Activated CD8-positive, alpha-beta T cell treated with anti-CD3 and anti-CD28 coated beads for 36 hours (primary cell): ENCODE measurements at regions not wholly inside any gene's neighbourhood (a gene's known extent, or its start where the extent isn't known, plus 50 kb on each side); places are given as distances from the start of the nearest gene placed in this dataset.
"Not testable (repeated sequence)": the region's sequence is repeated elsewhere in the genome, so short reads cannot be mapped to it uniquely, and the experiment has no call there.

Experiments used
- ATAC-seq: fragments of 200-7000 bp; cut with Tn5 transposase; one replicate; pipeline ENCODE4 v1.10.0; 2021; ENCODE audit warnings: mild to moderate bottlenecking, moderate library complexity
- CTCF ChIA-PET: fragments of 350-600 bp; sonication (Branson Sonifier 250); formaldehyde crosslinking; loops from one replicate; lab custom pipeline; 2021; ENCODE audit warnings: antibody characterized with exemption; lab: Charles Lee
- POLR2A ChIA-PET: fragments of 350-600 bp; sonication (Branson Sonifier 250); formaldehyde crosslinking; loops from one replicate; lab custom pipeline; 2021; ENCODE audit warnings: antibody characterized with exemption; lab: Charles Lee
- DNase-seq: peaks from one replicate; pipeline ENCODE4 v3.0.0-alpha.2; 2020
- H3K27ac Mint-ChIP-seq: one replicate; pipeline ENCODE4 v1.8.0; 2021; ENCODE audit warnings: mild to moderate bottlenecking, mixed read lengths
- H3K27me3 Mint-ChIP-seq: one replicate; pipeline ENCODE4 v1.8.0; 2021; ENCODE audit warnings: mixed read lengths
- H3K36me3 Mint-ChIP-seq: one replicate; pipeline ENCODE4 v1.8.0; 2021; ENCODE audit warnings: low read depth, mixed read lengths
- H3K4me1 Mint-ChIP-seq: one replicate; pipeline ENCODE4 v1.8.0; 2021; ENCODE audit warnings: low read depth, mixed read lengths
- H3K4me3 Mint-ChIP-seq: one replicate; pipeline ENCODE4 v1.8.0; 2021; ENCODE audit warnings: mild to moderate bottlenecking, moderate library complexity, mixed read lengths
- H3K9me3 Mint-ChIP-seq: one replicate; pipeline ENCODE4 v1.8.0; 2021; ENCODE audit warnings: mixed read lengths
- intact Hi-C: fragments of 100-400 bp; cut with micrococcal nuclease; formaldehyde crosslinking; loops from one replicate; pipeline ENCODE4 v1.10.0; 2022
- TF ChIP-seq, protein P1 (sequence below): fragments of 200-600 bp; IDR thresholded peaks from one replicate; pipeline ENCODE4 v1.8.0; 2022; ENCODE audit warnings: antibody characterized with exemption, mild to moderate bottlenecking

DNA sequence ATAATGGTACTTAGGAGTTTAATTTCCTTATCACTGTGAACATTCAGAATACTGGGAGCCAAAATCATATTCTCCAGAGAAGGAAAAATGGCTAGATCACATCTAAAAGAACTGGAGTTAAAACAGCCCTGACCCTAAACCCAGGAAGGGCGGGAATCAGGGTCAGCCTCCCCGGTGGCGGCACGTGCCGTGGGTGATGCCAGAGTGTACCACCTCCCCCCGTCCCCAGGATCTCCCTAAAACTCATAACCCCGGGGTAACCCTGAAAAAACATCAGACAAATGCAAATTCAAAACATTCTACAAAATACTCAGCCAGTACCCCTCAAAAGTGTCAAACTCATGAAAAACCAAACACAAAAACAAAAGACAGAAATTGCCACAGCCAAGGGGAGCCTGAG is 148.3 kb downstream of the DLL1 start:
- ATAC-seq (no peak), DNase-seq (no peak)
- TF ChIP-seq, protein P1, sequence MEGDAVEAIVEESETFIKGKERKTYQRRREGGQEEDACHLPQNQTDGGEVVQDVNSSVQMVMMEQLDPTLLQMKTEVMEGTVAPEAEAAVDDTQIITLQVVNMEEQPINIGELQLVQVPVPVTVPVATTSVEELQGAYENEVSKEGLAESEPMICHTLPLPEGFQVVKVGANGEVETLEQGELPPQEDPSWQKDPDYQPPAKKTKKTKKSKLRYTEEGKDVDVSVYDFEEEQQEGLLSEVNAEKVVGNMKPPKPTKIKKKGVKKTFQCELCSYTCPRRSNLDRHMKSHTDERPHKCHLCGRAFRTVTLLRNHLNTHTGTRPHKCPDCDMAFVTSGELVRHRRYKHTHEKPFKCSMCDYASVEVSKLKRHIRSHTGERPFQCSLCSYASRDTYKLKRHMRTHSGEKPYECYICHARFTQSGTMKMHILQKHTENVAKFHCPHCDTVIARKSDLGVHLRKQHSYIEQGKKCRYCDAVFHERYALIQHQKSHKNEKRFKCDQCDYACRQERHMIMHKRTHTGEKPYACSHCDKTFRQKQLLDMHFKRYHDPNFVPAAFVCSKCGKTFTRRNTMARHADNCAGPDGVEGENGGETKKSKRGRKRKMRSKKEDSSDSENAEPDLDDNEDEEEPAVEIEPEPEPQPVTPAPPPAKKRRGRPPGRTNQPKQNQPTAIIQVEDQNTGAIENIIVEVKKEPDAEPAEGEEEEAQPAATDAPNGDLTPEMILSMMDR = no peak
- ChIA-PET POLR2A (no interaction called here), CTCF (no interaction called here)
- H3K27ac Mint-ChIP-seq = no peak overlapping the region
- peaks cover 20% of the 10 kb centered on the region for H3K9me3 Mint-ChIP-seq
- H3K4me3 Mint-ChIP-seq = no peak overlapping the region
- peaks cover 26% of the 10 kb centered on the region for H3K4me1 Mint-ChIP-seq
- intact Hi-C loops = no loop called here
- H3K27me3 Mint-ChIP-seq = no peaks in the 10 kb centered on the region
- peaks cover 13% of the 10 kb centered on the region for H3K36me3 Mint-ChIP-seq

- intact Hi-C loops, H3K4me3 Mint-ChIP-seq, POLR2A ChIA-PET, ATAC-seq, DNase-seq, H3K27ac Mint-ChIP-seq, CTCF ChIA-PET, H3K27me3 Mint-ChIP-seq: not testable (repeated sequence)
- H3K9me3 Mint-ChIP-seq = peaks cover 20% of the 10 kb centered on the region
- peaks cover 13% of the 10 kb centered on the region for H3K36me3 Mint-ChIP-seq
- H3K4me1 Mint-ChIP-seq = peaks cover 15% of the 10 kb centered on the region
Measured at GRCh38 chr6:170141061-170141460, 149.8 kb downstream of the DLL1 start.

GRCh38 chr6:170140129-170140528 is 150.7 kb downstream of the DLL1 start:
- ATAC-seq = no peak
- Mint-ChIP-seq H3K27ac (no peak overlapping the region), H3K4me3 (no peak overlapping the region), H3K4me1 (peaks cover 8% of the 10 kb centered on the region), H3K27me3 (no peaks in the 10 kb centered on the region), H3K9me3 (peaks cover 14% of the 10 kb centered on the region), H3K36me3 (peaks cover 10% of the 10 kb centered on the region)
- TF ChIP-seq, protein P1 = no peak
- DNase-seq = no peak
- ChIA-PET CTCF (no interaction called here), POLR2A (no interaction called here)
- intact Hi-C loops = no loop called here

- DNase-seq (no peak), ATAC-seq (no peak)
- intact Hi-C loops = no loop called here
- H3K27ac Mint-ChIP-seq = no peak overlapping the region
- POLR2A ChIA-PET = no interaction called here
- CTCF ChIA-PET = no interaction called here
- TF ChIP-seq, protein P1 = no peak
- H3K4me1 Mint-ChIP-seq = peaks cover 2% of the 10 kb centered on the region
- peaks cover 9% of the 10 kb centered on the region for H3K9me3 Mint-ChIP-seq
- peaks cover 5% of the 10 kb centered on the region for H3K36me3 Mint-ChIP-seq
- no peaks in the 10 kb centered on the region for H3K27me3 Mint-ChIP-seq
- H3K4me3 Mint-ChIP-seq = no peak overlapping the region
Measured at GRCh38 chr6:170139531-170139930, 151.3 kb downstream of the DLL1 start.

DNA sequence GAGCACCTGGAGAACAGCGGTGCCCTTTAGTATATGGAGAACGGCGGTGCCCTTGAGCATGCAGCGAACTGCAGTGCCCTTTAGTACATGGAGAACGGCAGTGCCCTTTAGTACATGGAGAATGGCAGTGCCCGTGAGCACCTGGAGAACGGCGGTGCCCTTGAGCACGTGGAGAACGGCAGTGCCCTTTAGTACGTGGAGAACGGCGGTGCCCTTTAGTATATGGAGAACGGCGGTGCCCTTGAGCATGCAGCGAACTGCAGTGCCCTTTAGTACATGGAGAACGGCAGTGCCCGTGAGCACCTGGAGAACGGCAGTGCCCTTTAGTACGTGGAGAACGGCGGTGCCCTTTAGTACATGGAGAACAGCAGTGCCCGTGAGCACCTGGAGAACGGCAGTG is 151.8 kb downstream of the DLL1 start:
- intact Hi-C loops, H3K9me3 Mint-ChIP-seq, POLR2A ChIA-PET, H3K4me1 Mint-ChIP-seq, H3K27ac Mint-ChIP-seq, H3K36me3 Mint-ChIP-seq, CTCF ChIA-PET, H3K4me3 Mint-ChIP-seq, H3K27me3 Mint-ChIP-seq, ATAC-seq, DNase-seq: not testable (repeated sequence)

DNA sequence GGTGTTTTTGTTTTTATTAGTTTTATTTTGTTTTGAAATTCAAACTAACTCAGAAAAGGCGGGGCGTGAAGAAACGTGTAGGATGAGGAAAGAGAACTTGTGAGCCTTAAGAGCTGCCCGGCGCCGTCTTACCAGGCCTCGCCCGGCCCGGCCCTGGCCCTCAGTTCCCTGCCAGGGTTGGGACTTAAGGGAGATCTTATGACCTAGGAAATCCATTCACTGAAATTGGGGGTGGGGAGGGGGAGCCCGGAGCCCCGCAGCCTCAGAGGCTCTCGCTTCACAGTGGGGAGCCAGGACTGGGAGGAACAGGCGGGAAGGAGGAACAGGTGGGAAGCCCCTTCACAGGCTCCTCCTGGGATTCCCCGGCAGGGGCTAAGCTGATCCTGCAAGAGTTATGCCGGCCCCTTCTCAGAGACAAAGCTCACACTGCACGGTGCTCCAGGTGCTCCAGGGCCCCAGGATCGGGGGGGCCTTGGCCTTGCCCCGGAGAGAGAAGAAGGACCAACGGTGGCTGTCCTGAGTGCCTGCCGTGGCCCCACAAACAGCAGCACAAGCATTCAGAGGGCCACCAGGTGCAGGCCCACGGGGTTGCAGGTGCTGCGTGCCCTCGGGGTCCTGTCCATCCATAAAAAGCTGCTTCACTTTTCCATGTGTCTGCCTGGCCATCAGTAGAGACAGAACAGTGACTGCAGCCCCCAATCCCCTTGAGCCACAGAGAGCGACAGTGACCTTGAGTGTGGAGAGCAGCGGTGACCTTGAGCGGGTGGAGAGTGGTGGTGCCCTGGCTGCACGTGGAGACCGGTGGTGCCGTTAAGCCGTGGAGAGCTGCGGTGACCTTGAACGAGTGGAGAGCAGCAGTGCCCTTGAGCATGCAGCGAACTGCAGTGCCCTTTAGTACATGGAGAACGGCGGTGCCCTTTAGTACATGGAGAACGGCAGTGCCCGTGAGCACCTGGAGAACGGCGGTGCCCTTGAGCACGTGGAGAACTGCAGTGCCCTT is 152.7 kb downstream of the DLL1 start:
- no peaks in the 10 kb centered on the region for H3K27me3 Mint-ChIP-seq
- intact Hi-C loops = no loop called here
- TF ChIP-seq, protein P1 = no peak
- H3K4me3 Mint-ChIP-seq = no peak overlapping the region
- peaks cover 2% of the 10 kb centered on the region for H3K9me3 Mint-ChIP-seq
- peaks cover 2% of the 10 kb centered on the region for H3K36me3 Mint-ChIP-seq
- ChIA-PET POLR2A (no interaction called here), CTCF (no interaction called here)
- DNase-seq (no peak), ATAC-seq (no peak)
- no peak overlapping the region for H3K27ac Mint-ChIP-seq
- no peaks in the 10 kb centered on the region for H3K4me1 Mint-ChIP-seq
